ENCODE measurements at regions not wholly inside any gene's neighbourhood (a gene's known extent, or its start where the extent isn't known, plus 50 kb on each side); places are given as distances from the start of the nearest gene placed in this dataset.
A peak's percentile ranks its signal among the peaks of the same experiment; 100 is the strongest.

DNA sequence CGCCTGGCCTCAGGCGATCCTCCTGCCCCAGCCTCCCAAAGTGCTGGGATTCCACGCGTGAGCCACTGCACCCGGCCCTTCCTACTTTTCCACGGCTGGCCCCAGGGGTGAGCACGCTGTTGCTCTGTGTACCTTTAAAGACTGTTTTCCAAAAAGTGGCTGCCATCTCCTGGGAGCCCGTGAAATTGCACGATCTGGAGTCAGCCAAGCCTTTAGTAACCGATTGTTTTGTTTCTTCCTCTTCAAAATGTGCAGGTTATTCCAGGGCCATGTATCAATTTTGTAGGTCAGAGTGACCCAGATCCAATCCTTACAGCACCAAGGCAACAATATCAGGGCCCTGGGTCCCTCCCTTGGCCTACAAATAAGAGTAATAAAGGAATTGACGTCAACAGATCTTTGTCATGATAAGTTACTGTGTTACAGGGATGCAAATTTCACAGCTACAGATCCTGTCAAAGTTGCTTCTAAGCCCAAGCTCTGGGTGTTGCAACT, 135.6 kb upstream of the ZNF236 start:
- H3K56ac ChIP-seq (replicated peaks; ENCODE audit: insufficient read length, low read depth, low read length) = no peak overlapping the region
- H4K20me1 ChIP-seq (replicated peaks in 1 of 2; ENCODE audit: control insufficient read depth in 1 of 2, insufficient read depth in 2 of 2, low read length in 2 of 2) = no peaks in the 10 kb centered on the region
- peak; percentile 68 for FAIRE-seq
- no peak overlapping the region for H4K5ac ChIP-seq (ENCODE audit: insufficient read length, low read depth, low read length)
- H2BK12ac ChIP-seq (ENCODE audit: low read depth, low read length) = no peak overlapping the region
- H2AK5ac ChIP-seq (ENCODE audit: low read depth, low read length) = no peak overlapping the region
- no peaks in the 10 kb centered on the region for H3K23me2 ChIP-seq (ENCODE audit: low read depth, low read length)
- peak overlapping the region; percentile 5 to 54; a peak in 1 of 4 replicates for H3K4me2 ChIP-seq (ENCODE audit: insufficient read depth in 1 of 2, low read depth in 2 of 2, low read length in 2 of 2)
- ChIA-PET POLR2A (ENCODE audit: partially characterized antibody) (no interaction called here), CTCF (ENCODE audit: partially characterized antibody) (interaction anchor here (0.6 to 15.9 kb wide), 18 partner anchors 10 to 337 kb away, joined by 3 to 131 read pairs (median 4); no protein-coding TSS in a partner anchor)
- H3K27ac ChIP-seq (ENCODE audit: low read depth, low read length) = 0 out of 2 replicates have a peak overlapping the region, but pooled peaks have one; percentile 13
- H3K79me2 ChIP-seq (ENCODE audit: control insufficient read depth in 1 of 2, insufficient read depth in 2 of 2, low read length in 2 of 2) = no peaks in the 10 kb centered on the region
- H3K9ac ChIP-seq (replicated peaks in 1 of 4; ENCODE audit: extremely low read depth in 1 of 4, low read depth in 3 of 4, low read length in 3 of 4) = no peak overlapping the region
- H3K79me1 ChIP-seq (ENCODE audit: low read depth, low read length) = no peaks in the 10 kb centered on the region
- peak overlapping the region; percentile 95 for H2AFZ ChIP-seq (ENCODE audit: low read length)
- H2BK5ac ChIP-seq (ENCODE audit: low read depth, low read length) = no peak overlapping the region
- no peak overlapping the region for H2BK15ac ChIP-seq (ENCODE audit: low read length)
- no peaks in the 10 kb centered on the region for H3K27me3 ChIP-seq (replicated peaks in 1 of 4; ENCODE audit: control insufficient read depth in 3 of 4, extremely low read depth in 1 of 4, insufficient read depth in 3 of 4, low read length in 3 of 4)
- H3K36me3 ChIP-seq (ENCODE audit: control insufficient read depth in 2 of 4, insufficient read depth in 4 of 4, low read length in 3 of 4) = no peaks in the 10 kb centered on the region
- no peak overlapping the region for H4K8ac ChIP-seq (ENCODE audit: extremely low read depth, insufficient read depth, low read length)
- H3K4ac ChIP-seq (replicated peaks; ENCODE audit: insufficient read length, low read depth, low read length) = no peak overlapping the region
- 43% methylated on average over 11 of the region's 11 CpGs; no CpG with 5 or more reads in 1 of the 2 experiments for WGBS, 2 experiments (ENCODE audit: extremely low coverage in 1 of 2, insufficient coverage in 1 of 2, insufficient read length in 1 of 2, insufficient replicate concordance in 2 of 2, low coverage in 1 of 2, low lambda C conversion rate in 2 of 2, missing lambda C conversion rate in 1 of 2)
- H3K4me3 ChIP-seq (ENCODE audit: extremely low read depth in 1 of 4, insufficient read depth in 2 of 4, low read depth in 3 of 4, low read length in 4 of 4) = no peak overlapping the region; a peak in 1 of 8 replicates
- TF ChIP-seq, protein P1, sequence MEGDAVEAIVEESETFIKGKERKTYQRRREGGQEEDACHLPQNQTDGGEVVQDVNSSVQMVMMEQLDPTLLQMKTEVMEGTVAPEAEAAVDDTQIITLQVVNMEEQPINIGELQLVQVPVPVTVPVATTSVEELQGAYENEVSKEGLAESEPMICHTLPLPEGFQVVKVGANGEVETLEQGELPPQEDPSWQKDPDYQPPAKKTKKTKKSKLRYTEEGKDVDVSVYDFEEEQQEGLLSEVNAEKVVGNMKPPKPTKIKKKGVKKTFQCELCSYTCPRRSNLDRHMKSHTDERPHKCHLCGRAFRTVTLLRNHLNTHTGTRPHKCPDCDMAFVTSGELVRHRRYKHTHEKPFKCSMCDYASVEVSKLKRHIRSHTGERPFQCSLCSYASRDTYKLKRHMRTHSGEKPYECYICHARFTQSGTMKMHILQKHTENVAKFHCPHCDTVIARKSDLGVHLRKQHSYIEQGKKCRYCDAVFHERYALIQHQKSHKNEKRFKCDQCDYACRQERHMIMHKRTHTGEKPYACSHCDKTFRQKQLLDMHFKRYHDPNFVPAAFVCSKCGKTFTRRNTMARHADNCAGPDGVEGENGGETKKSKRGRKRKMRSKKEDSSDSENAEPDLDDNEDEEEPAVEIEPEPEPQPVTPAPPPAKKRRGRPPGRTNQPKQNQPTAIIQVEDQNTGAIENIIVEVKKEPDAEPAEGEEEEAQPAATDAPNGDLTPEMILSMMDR (IDR thresholded peaks at IDR 0.05; ENCODE audit: control extremely low read depth in 1 of 3, insufficient read depth in 1 of 3, low read depth in 1 of 3, low read length in 3 of 3) = peak in 2 of 3 experiments; percentile 51 to 55; a peak in 3 of 4 replicates
- TF ChIP-seq RAD21 (IDR thresholded peaks at IDR 0.05 in 1 of 2, conservative IDR thresholded peaks at IDR 0.05 in 1 of 2; ENCODE audit: low read depth in 2 of 2, low read length in 2 of 2) = peak; percentile 59 to 68
- TF ChIP-seq CREB1 (IDR thresholded peaks at IDR 0.05) = peak; percentile 41; the same call in 1 of the 2 replicates
- TF ChIP-seq KDM1A (IDR thresholded peaks at IDR 0.05; ENCODE audit: borderline replicate concordance, low read length) = no peak
- TF ChIP-seq, protein P2, sequence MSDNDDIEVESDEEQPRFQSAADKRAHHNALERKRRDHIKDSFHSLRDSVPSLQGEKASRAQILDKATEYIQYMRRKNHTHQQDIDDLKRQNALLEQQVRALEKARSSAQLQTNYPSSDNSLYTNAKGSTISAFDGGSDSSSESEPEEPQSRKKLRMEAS (IDR thresholded peaks at IDR 0.05) = 0 out of 2 replicates have a peak, but pooled peaks have one; percentile 11
- peak overlapping the region; percentile 68; the same call in 1 of the 2 replicates for H3K18ac ChIP-seq (ENCODE audit: extremely low read depth, low read length)
- no peak overlapping the region for H3K14ac ChIP-seq (ENCODE audit: insufficient read length)
- no peak overlapping the region for H3K23ac ChIP-seq (ENCODE audit: insufficient read length)
- no peak overlapping the region for H2BK120ac ChIP-seq (replicated peaks; ENCODE audit: low read depth, low read length)
- H3K9me3 ChIP-seq (ENCODE audit: insufficient read depth in 2 of 2, low read depth in 1 of 2, low read length in 1 of 2) = no peaks in the 10 kb centered on the region
- no peak overlapping the region for H4K91ac ChIP-seq (replicated peaks; ENCODE audit: insufficient read length, low read length)
- no peak overlapping the region; the same call in 1 of the 2 replicates for H2BK20ac ChIP-seq (ENCODE audit: low read length)
- peak in 1 of 2 experiments; percentile 67 for DNase-seq (ENCODE audit: low read depth in 1 of 2, low spot score in 2 of 2)
- H3K4me1 ChIP-seq (replicated peaks in 1 of 4; ENCODE audit: control insufficient read depth in 3 of 4, insufficient read depth in 4 of 4, low read length in 3 of 4) = peaks cover 0 to 11% (median 0%) of the 10 kb centered on the region in 4 experiments; a peak in 5 of 7 replicates

Data from H1 (cell line).